Effector memory CD8-positive, alpha-beta T cell (primary cell): ENCODE measurements at regions not wholly inside any gene's neighbourhood (a gene's known extent, or its start where the extent isn't known, plus 50 kb on each side); places are given as distances from the start of the nearest gene placed in this dataset.

ENCODE experiments used
- ATAC-seq: fragments of 150-1000 bp; cut with Tn5 transposase; replicated peaks from 2 replicates; pipeline ENCODE4 v1.10.0; 2021; ENCODE audit warnings: mild to moderate bottlenecking, moderate library complexity
- DNase-seq, 3 experiments: peaks; one replicate each; pipeline ENCODE4 v3.0.0; 2021
- H3K27ac Mint-ChIP-seq, 2 donors: one replicate each; pipeline ENCODE4 v1.8.0; 2022; ENCODE audit warnings: mild to moderate bottlenecking in 2 of 2, mixed read lengths in 2 of 2, moderate library complexity in 2 of 2
- H3K27me3 Mint-ChIP-seq, 2 donors: one replicate each; pipeline ENCODE4 v1.8.0; 2022; ENCODE audit warnings: mixed read lengths in 2 of 2
- H3K36me3 Mint-ChIP-seq: one replicate; pipeline ENCODE4 v1.8.0; 2022; ENCODE audit warnings: mild to moderate bottlenecking, moderate library complexity, mixed read lengths; ENCODE audit not compliant: insufficient read depth
- H3K4me1 Mint-ChIP-seq, 2 donors: one replicate each; pipeline ENCODE4 v1.8.0; 2022; ENCODE audit warnings: low read depth in 2 of 2, mixed read lengths in 2 of 2
- H3K4me3 Mint-ChIP-seq, 2 donors: one replicate each; pipeline ENCODE4 v1.8.0; 2022; ENCODE audit warnings: mild to moderate bottlenecking in 2 of 2, mixed read lengths in 2 of 2, moderate library complexity in 2 of 2
- H3K9me3 Mint-ChIP-seq, 2 donors: one replicate each; pipeline ENCODE4 v1.8.0; 2022; ENCODE audit warnings: mixed read lengths in 2 of 2

DNA sequence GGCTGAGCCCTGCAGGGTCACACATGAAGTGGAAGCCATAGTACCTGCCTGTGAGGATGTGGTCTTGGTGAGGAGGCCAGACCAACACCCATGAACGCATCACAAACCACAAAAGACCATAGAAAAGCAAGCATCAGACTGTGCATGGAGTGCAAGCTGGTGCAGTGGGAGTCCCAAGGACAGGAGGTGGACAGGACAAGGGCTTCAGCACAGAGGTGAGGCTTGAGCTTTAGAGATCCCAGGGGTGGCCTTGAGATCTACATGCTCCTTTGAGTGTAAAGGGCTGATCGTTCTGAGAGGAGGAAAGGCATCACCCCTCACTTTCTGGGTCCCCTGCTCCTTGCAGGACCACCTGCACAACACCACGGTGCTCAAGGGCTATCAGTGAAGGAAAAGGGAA lies 111.9 kb upstream of the F3 start:
- Mint-ChIP-seq H3K4me3 (no peak overlapping the region), H3K9me3 (no peaks in the 10 kb centered on the region), H3K4me1 (peaks cover 0 to 6% of the 10 kb centered on the region in 2 donors), H3K36me3 (no peaks in the 10 kb centered on the region), H3K27ac (no peak overlapping the region), H3K27me3 (peaks cover 6 to 31% of the 10 kb centered on the region in 2 donors)
- DNase-seq, result no peak
- ATAC-seq, result no peak

DNA sequence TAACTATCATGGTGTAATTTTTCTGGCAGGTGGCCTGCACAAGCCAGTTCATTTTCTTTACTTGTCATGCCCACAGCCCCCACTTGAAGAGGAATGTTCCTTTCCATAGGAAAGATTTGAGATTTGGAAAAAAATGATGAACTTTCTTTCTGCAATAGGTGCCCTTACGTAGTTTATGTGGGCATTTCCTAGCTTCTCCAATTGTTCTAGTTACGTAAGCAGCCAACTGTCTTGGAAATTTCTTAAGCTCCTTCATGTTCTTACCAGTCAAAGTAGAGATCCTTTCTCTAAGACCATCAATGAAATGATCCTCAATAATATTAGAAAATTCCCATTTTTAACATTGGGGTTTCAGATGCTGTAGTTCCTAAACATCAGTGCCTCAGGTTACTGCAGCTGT lies 109.5 kb upstream of the F3 start:
- DNase-seq (no peak), ATAC-seq (no peak)
- Mint-ChIP-seq H3K27me3 (peaks cover 6 to 28% of the 10 kb centered on the region in 2 donors), H3K9me3 (no peaks in the 10 kb centered on the region), H3K4me3 (no peak overlapping the region), H3K27ac (no peak overlapping the region), H3K36me3 (no peaks in the 10 kb centered on the region), H3K4me1 (peaks cover 0 to 6% of the 10 kb centered on the region in 2 donors)

DNA sequence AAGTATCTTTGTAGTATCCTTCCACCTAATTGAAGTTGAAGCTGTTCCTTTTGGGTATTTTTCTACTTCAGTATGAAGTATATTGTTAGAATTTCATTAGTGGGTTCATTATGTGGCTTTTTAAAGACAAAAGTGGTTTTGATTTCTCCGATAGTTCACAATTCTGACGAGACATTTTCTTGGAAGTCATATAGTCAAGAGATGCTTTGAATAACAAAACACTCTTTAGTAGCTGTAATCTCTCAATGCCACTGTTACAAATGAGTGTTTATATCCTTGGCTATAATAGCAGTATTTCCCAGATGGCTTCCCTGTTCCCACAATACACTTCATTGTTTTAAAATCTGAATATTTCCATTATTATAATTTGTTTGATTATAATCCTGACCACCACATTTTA lies 108.7 kb upstream of the F3 start:
- no peak for ATAC-seq
- H3K4me3 Mint-ChIP-seq, result no peak overlapping the region
- no peak for DNase-seq
- H3K4me1 Mint-ChIP-seq, result peaks cover 0 to 6% of the 10 kb centered on the region in 2 donors
- no peak overlapping the region for H3K27ac Mint-ChIP-seq
- no peaks in the 10 kb centered on the region for H3K9me3 Mint-ChIP-seq
- H3K27me3 Mint-ChIP-seq, result peaks cover 6 to 20% of the 10 kb centered on the region in 2 donors
- H3K36me3 Mint-ChIP-seq, result no peaks in the 10 kb centered on the region

DNA sequence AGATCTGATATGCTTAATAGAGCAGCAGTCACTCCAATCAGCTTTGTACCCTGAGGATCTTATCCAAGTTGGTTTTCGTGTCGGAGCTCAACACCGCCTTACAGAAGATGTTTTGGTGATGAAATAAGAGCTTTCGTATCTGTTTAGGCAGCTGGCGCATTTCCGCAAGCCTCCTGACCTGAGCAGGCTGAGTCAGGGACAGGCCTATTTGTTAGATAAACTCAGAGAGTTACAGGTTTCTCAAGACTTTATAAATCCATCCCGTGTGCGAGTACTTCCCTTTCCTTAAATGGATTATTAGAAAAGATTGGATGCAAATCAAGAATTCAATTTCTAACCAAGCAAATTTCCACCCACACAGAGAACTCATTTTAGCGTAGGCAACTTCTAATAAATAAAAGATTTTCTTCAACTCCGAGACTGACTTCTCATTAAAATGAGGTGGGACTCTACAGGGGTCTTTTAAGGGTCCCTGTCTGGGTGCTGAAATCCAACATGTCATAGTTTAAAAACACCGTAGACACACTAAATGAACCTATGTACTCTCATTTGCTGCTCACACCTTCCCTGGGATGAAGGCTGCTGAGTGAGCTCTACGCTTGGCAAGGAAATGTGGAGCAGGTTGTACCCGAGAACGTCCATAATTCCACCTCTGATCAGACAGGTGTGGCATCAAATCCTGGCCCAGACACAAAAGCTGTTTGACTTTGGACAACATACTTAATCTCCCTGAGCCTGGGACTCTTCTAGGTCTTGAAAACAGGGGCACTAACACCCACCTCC lies 106.9 kb upstream of the F3 start:
- no peaks in the 10 kb centered on the region for H3K9me3 Mint-ChIP-seq
- H3K4me1 Mint-ChIP-seq, result peaks cover 0 to 4% of the 10 kb centered on the region in 2 donors
- no peak overlapping the region for H3K4me3 Mint-ChIP-seq
- ATAC-seq, result no peak
- H3K36me3 Mint-ChIP-seq, result no peaks in the 10 kb centered on the region
- DNase-seq, result no peak
- H3K27me3 Mint-ChIP-seq, result peaks cover 6 to 12% of the 10 kb centered on the region in 2 donors
- H3K27ac Mint-ChIP-seq, result no peak overlapping the region

GRCh38 chr1:94646786-94647555 lies 105.4 kb upstream of the F3 start:
- Mint-ChIP-seq H3K9me3 (no peaks in the 10 kb centered on the region), H3K36me3 (no peaks in the 10 kb centered on the region), H3K4me1 (peaks cover 0 to 2% of the 10 kb centered on the region in 2 donors), H3K27me3 (peaks cover 6 to 7% of the 10 kb centered on the region in 2 donors), H3K27ac (no peak overlapping the region), H3K4me3 (no peak overlapping the region)
- DNase-seq (no peak), ATAC-seq (no peak)

- no peak overlapping the region for H3K27ac Mint-ChIP-seq
- H3K36me3 Mint-ChIP-seq, result no peaks in the 10 kb centered on the region
- DNase-seq, result no peak
- ATAC-seq, result no peak
- no peaks in the 10 kb centered on the region for H3K9me3 Mint-ChIP-seq
- no peak overlapping the region for H3K4me3 Mint-ChIP-seq
- no peaks in the 10 kb centered on the region for H3K4me1 Mint-ChIP-seq
- peaks cover 0 to 1% of the 10 kb centered on the region in 2 donors for H3K27me3 Mint-ChIP-seq
Observed at GRCh38 chr1:94646141-94646643, 104.6 kb upstream of the F3 start.

DNA sequence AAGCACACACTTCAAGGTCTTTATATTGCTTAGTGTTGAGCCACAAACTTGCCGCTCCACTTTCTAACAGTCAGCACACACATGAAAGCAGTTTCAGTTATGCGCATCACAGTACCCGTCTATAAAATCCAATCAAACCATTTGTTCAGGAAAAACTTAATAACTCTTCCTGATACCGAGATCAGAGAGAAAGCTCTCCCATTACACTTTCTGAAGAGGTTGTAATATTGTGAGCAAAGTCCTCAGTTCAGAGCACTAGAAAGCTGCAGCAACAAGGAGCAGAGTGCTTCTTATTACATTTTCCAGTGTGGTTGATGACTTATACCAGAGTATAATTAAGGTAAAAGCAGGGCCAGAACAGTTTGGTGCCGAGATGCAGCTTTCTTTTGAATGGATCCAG lies 102.8 kb upstream of the F3 start:
- ATAC-seq (no peak), DNase-seq (no peak)
- no peak overlapping the region for H3K27ac Mint-ChIP-seq
- H3K4me1 Mint-ChIP-seq, result no peaks in the 10 kb centered on the region
- H3K4me3 Mint-ChIP-seq, result no peak overlapping the region
- no peaks in the 10 kb centered on the region for H3K36me3 Mint-ChIP-seq
- no peaks in the 10 kb centered on the region for H3K27me3 Mint-ChIP-seq
- no peaks in the 10 kb centered on the region for H3K9me3 Mint-ChIP-seq

DNA sequence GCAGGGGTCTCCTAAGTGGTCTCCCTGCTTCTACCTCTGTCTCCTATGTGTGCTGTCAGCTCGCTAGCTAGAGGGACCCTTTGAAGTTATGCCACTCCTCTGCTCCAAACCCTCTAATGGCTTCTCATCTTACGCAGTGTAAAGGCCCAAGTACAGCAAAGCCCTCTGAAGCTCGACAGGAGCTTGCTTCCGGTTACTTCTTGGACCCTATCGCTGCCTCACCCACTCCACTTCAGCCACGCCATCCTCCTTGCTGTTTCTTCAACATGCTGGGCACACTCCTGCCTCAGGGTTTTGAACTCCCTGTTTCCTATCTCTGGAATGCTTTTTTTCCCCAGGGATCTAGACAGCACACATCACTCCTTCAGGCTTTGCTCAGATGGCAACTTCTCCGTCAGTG lies 102.3 kb upstream of the F3 start:
- Mint-ChIP-seq H3K4me1 (no peaks in the 10 kb centered on the region), H3K27ac (no peak overlapping the region), H3K9me3 (no peaks in the 10 kb centered on the region), H3K27me3 (no peaks in the 10 kb centered on the region), H3K36me3 (no peaks in the 10 kb centered on the region), H3K4me3 (no peak overlapping the region)
- ATAC-seq (no peak), DNase-seq (no peak)

DNA sequence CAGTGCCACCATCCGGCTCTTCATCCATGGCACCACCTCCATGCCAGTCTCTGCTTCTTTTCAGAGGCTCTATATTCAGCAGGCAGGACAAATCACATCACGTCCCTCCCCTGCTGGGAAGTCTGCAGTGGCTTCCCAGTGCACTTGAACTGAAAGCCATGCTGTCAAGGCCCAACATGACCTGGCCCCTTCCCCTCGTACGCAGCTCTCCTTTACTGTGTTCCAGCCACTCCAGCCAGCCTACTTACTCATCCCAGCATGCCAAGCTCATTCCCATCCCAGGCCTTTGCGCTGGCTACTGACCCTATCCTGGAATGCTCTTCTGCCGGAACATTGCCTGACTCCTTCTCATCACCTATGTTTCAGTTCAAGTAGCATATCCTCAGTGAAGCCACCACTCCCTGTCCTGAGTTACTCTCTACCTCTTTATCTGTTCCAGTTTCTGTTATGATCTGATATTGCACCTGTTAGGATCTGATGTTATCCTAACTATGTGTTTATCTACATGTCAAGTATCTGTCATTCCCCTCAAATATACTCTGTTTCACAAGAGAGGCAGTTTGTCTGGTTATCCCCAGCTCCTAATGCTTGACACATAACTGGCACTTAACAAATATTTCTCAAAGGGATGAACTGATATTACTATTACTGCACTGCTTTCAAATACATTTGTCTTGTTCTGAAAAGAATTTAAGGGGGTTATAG lies 101.2 kb upstream of the F3 start:
- Mint-ChIP-seq H3K4me1 (no peaks in the 10 kb centered on the region), H3K27me3 (no peaks in the 10 kb centered on the region), H3K4me3 (no peak overlapping the region), H3K9me3 (no peaks in the 10 kb centered on the region), H3K36me3 (no peaks in the 10 kb centered on the region), H3K27ac (no peak overlapping the region)
- no peak for DNase-seq
- ATAC-seq, result no peak

DNA sequence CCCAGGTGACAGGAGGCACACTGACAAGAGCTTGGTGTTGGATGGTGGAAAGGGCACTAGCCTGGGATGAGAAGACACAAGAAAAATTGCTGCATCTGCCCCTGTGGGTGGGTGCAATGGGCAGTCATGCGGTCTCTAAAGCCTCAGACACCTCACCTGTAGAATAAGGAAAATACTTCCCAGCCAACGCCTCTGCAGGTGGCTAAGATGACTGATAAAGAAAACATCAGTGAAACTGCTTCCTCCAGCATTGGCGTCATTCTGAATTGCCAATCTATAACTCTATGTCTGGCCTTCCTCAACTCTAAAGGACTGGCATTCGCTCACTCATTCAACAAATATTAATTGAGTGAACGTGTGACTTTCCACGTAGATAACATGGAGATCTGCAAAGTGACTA lies 100.4 kb upstream of the F3 start:
- no peaks in the 10 kb centered on the region for H3K4me1 Mint-ChIP-seq
- no peaks in the 10 kb centered on the region for H3K9me3 Mint-ChIP-seq
- H3K36me3 Mint-ChIP-seq, result no peaks in the 10 kb centered on the region
- ATAC-seq, result no peak
- no peak overlapping the region for H3K27ac Mint-ChIP-seq
- H3K4me3 Mint-ChIP-seq, result no peak overlapping the region
- H3K27me3 Mint-ChIP-seq, result no peaks in the 10 kb centered on the region
- no peak for DNase-seq

DNA sequence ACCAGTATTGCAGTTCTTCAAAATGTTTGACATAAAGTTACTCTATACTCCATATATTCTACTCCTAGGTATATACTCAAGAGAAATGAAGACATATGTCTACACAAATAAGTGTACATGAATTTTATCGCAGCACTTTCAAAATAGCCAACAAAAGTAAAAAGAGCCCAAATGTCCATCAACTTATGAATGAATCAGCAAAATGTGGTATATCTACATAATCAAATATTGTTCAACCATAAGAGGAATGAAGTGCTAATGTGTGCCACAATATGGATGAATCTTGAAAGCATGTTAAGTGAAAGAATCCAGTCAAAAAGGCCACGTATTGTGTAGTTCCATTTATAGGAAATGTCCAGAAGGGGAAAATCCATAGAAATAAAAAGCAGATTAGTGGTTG lies 98.6 kb upstream of the F3 start:
- no peak overlapping the region for H3K27ac Mint-ChIP-seq
- H3K27me3 Mint-ChIP-seq, result no peaks in the 10 kb centered on the region
- no peaks in the 10 kb centered on the region for H3K36me3 Mint-ChIP-seq
- ATAC-seq (no peak), DNase-seq (no peak)
- H3K4me1 Mint-ChIP-seq, result no peaks in the 10 kb centered on the region
- no peaks in the 10 kb centered on the region for H3K9me3 Mint-ChIP-seq
- H3K4me3 Mint-ChIP-seq, result no peak overlapping the region

DNA sequence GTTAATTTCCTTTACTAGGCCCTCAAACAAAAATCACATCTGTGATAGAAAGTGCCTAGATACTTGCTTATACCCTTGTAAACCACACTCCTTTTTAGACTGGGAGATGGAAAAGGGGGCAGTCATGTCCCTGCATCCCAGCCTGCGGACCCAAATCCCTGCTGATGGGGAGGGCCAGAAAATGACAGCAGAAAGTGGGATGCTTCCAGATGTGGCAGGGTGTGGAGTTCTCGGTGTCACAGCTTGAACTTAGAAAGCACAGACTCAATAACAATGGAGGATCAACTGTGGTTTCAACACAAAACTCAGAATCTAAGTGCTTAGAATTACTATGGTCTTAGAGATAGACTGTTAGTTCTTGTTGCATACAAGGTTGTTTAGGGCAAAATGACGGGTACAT lies 95.6 kb upstream of the F3 start:
- H3K36me3 Mint-ChIP-seq, result peaks cover 3% of the 10 kb centered on the region
- no peak overlapping the region for H3K27ac Mint-ChIP-seq
- H3K27me3 Mint-ChIP-seq, result peaks cover 6 to 21% of the 10 kb centered on the region in 2 donors
- DNase-seq (no peak), ATAC-seq (no peak)
- no peak overlapping the region for H3K4me3 Mint-ChIP-seq
- no peaks in the 10 kb centered on the region for H3K4me1 Mint-ChIP-seq
- H3K9me3 Mint-ChIP-seq, result no peaks in the 10 kb centered on the region

- DNase-seq, result no peak
- peaks cover 3% of the 10 kb centered on the region for H3K36me3 Mint-ChIP-seq
Observed at GRCh38 chr1:94636624-94637023, 95.1 kb upstream of the F3 start.

More at GRCh38 chr1:94636624-94637023, 95.1 kb upstream of the F3 start:
- no peak for ATAC-seq
- no peak overlapping the region for H3K27ac Mint-ChIP-seq
- H3K27me3 Mint-ChIP-seq, result peaks cover 6 to 21% of the 10 kb centered on the region in 2 donors
- no peaks in the 10 kb centered on the region for H3K9me3 Mint-ChIP-seq
- no peaks in the 10 kb centered on the region for H3K4me1 Mint-ChIP-seq
- H3K4me3 Mint-ChIP-seq, result no peak overlapping the region
